Kidney epithelial cell (primary cell): ENCODE measurements at regions not wholly inside any gene's neighbourhood (a gene's known extent, or its start where the extent isn't known, plus 50 kb on each side); places are given as distances from the start of the nearest gene placed in this dataset.

Experiments used
- DNase-seq: peaks from one replicate; pipeline ENCODE4 v3.0.0-alpha.2; 2010; ENCODE audit warnings: low read depth
- H3K27me3 ChIP-seq: 2 replicates; pipeline ENCODE4 v1.6.0; 2011; ENCODE audit warnings: low read length; ENCODE audit not compliant: control insufficient read depth, insufficient read depth
- H3K36me3 ChIP-seq: 2 replicates; pipeline ENCODE4 v1.5.1; 2011; ENCODE audit warnings: low read length; ENCODE audit not compliant: control insufficient read depth, insufficient read depth
- H3K4me3 ChIP-seq: 2 replicates; pipeline ENCODE4 v1.5.1; 2011; ENCODE audit warnings: low read depth, mild to moderate bottlenecking, control low read depth, low read length
- CTCF ChIP-seq: IDR thresholded peaks from 2 replicates; pipeline ENCODE4 v1.5.1; 2011; ENCODE audit warnings: mild to moderate bottlenecking, moderate library complexity, low read length, control low read depth, inconsistent platforms; ENCODE audit not compliant: insufficient read depth, poor library complexity, severe bottlenecking

DNA sequence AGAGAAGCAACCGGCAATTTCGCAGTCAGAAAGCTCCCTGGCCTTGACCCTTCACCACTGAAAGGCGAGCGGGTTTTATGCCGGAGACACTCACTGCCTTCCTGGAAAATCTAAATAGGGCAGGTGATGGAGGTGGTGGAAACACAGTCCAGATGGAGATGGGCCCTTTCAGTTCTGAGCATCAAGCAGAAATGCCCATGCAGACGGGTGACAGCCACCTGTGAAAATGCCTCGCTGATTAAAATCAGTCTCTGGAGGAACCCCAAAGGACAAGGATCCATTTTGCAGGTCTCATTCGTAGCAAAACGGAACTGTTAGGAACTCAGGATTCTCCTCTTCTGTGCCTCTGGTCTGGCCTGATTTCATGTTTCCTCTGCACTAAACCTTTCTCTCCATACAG is 74.2 kb downstream of the FZD10 start:
- no peak for TF ChIP-seq CTCF
- DNase-seq, result no peak

DNA sequence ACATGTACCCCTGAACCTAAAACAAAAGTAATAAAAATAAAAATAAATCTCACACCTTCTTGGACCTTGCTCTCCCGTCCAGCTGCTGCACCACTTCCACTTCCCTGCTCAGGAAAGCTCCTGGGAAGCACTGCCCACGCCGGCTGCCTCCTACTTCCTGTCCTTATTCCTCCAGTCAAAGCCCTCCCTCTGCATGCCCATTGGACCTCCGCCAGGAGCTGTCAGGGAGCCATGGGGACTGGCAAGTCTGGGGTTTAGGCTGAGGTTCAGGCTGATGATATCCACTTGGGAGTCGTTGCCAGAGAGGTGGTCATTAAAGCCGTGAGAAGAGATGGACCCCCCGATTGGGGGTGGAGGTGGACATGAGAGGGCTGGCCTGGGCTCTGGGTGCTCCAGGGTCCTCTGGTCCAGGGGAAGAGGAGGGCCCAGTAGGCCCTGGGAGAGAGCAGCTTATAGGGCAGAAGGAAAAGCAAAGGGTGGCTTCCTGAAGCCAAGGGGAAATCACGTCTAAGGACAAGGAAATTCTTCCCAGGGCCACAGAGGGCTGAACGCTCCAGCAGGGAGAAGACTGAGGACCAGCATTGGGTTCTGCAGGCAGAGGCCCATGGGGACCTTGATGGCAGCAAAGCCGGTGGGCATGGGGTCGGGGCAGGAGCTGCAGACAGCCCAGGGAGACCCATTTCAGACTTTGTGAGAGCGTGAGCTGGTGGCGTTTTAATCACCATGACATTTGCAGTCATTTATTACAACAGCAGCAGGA is 78.7 kb downstream of the FZD10 start:
- no peak for TF ChIP-seq CTCF
- DNase-seq, result no peak
- no peaks in the 10 kb centered on the region for H3K36me3 ChIP-seq
- H3K4me3 ChIP-seq, result no peak overlapping the region
- H3K27me3 ChIP-seq, result no peaks in the 10 kb centered on the region

More for the DNA sequence above, 74.2 kb downstream of the FZD10 start:
- Histone ChIP-seq H3K4me3 (no peak overlapping the region), H3K36me3 (no peaks in the 10 kb centered on the region), H3K27me3 (no peaks in the 10 kb centered on the region)

DNA sequence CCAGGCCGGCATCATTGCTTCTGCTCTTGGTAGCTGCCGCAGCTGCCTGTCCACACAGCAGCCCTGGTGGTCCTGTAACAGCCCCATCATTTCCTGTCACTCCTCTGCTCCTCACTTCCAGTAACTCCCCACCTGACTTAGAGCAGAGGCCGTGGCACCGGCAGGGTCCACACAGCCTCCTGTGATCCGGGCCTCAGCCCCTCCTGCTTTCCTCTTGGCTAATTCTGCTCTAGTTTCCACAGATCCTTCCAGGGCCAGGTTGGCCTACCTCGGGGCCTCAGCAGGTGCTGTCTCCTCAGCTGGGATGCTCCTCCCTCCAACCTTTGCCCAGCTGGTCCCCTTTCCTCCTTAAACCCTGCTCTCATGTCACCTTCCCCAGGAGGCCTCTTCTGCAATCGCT is 80.2 kb downstream of the FZD10 start:
- Histone ChIP-seq H3K4me3 (no peak overlapping the region), H3K27me3 (no peaks in the 10 kb centered on the region), H3K36me3 (no peaks in the 10 kb centered on the region)
- no peak for DNase-seq
- TF ChIP-seq CTCF, result no peak

DNA sequence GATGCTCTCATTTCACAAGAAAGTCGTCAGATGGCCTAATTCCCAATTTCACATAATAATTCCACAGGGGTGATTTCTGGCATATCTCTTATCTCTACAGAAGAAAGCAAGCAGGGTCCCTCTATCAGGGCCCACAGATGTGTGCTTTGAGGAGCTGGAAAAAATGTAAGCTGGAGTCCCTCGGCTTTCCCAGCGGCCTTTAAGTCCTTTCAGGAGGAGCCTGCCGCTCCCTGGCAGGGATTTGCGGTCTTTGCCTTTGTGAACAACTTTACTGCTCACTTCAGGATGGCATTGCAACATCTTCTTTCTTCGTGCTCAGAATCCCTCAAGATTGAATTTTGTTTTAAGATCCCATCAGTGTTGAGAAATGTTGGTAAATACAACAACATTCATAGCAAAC is 83.0 kb downstream of the FZD10 start:
- Histone ChIP-seq H3K4me3 (no peak overlapping the region), H3K36me3 (no peaks in the 10 kb centered on the region), H3K27me3 (no peaks in the 10 kb centered on the region)
- no peak for TF ChIP-seq CTCF
- DNase-seq, result no peak

- no peak for DNase-seq
- Histone ChIP-seq H3K27me3 (no peaks in the 10 kb centered on the region), H3K4me3 (no peak overlapping the region), H3K36me3 (no peaks in the 10 kb centered on the region)
- no peak for TF ChIP-seq CTCF
These were observed 84.3 kb downstream of the FZD10 start for GRCh38 chr12:130246560-130246959.
